Parathyroid adenoma (tissue), 2 donors: ENCODE measurements at regions not wholly inside any gene's neighbourhood (a gene's known extent, or its start where the extent isn't known, plus 50 kb on each side); places are given as distances from the start of the nearest gene placed in this dataset.

Source experiments
- H2AFZ ChIP-seq: fragments of 300-600 bp; sonication (generic); one replicate; pipeline ENCODE4 v1.7.0; 2017; ENCODE audit warnings: antibody characterized with exemption, mild to moderate bottlenecking
- H3K27ac ChIP-seq: fragments of 300-600 bp; sonication (generic); one replicate; pipeline ENCODE4 v1.7.0; 2017
- H3K27me3 ChIP-seq: fragments of 300-600 bp; sonication (generic); one replicate; pipeline ENCODE4 v1.7.0; 2017; ENCODE audit warnings: low read length; ENCODE audit not compliant: control insufficient read depth, insufficient read depth
- H3K36me3 ChIP-seq: fragments of 300-600 bp; sonication (generic); one replicate; pipeline ENCODE4 v1.7.0; 2017; ENCODE audit warnings: low read length; ENCODE audit not compliant: control insufficient read depth, insufficient read depth
- H3K4me1 ChIP-seq: fragments of 300-600 bp; sonication (generic); one replicate; pipeline ENCODE4 v1.7.0; 2017; ENCODE audit warnings: control low read depth
- H3K4me2 ChIP-seq: fragments of 300-600 bp; sonication (generic); one replicate; pipeline ENCODE4 v1.7.0; 2017; ENCODE audit warnings: low read length
- H3K4me3 ChIP-seq: fragments of 300-600 bp; sonication (generic); one replicate; pipeline ENCODE4 v1.7.0; 2017; ENCODE audit warnings: low read depth, low read length
- H3K79me2 ChIP-seq: fragments of 300-600 bp; sonication (generic); one replicate; pipeline ENCODE4 v1.7.0; 2017; ENCODE audit warnings: control low read depth
- H3K9ac ChIP-seq: fragments of 300-600 bp; sonication (generic); one replicate; pipeline ENCODE4 v1.7.0; 2017; ENCODE audit warnings: mild to moderate bottlenecking
- H3K9me3 ChIP-seq: fragments of 300-600 bp; sonication (generic); one replicate; pipeline ENCODE4 v1.7.0; 2017; ENCODE audit warnings: low read length; ENCODE audit not compliant: control insufficient read depth
- CTCF ChIP-seq: fragments of 300-600 bp; sonication (generic); IDR thresholded peaks from one replicate; pipeline ENCODE4 v1.7.0; 2017; ENCODE audit warnings: antibody characterized with exemption, mild to moderate bottlenecking
- donor health status: primary hyperparathyroidism.

GRCh38 chr11:128297805-128298204 lies 289.6 kb downstream of the ETS1 start:
- no peak overlapping the region for H3K27ac ChIP-seq
- no peak overlapping the region for H3K4me3 ChIP-seq
- no peak overlapping the region for H2AFZ ChIP-seq
- no peaks in the 10 kb centered on the region for H3K27me3 ChIP-seq
- no peaks in the 10 kb centered on the region for H3K36me3 ChIP-seq
- H3K9ac ChIP-seq = no peak overlapping the region
- H3K4me2 ChIP-seq = no peak overlapping the region
- H3K9me3 ChIP-seq = no peaks in the 10 kb centered on the region
- H3K4me1 ChIP-seq = no peaks in the 10 kb centered on the region
- no peak for TF ChIP-seq CTCF
- no peaks in the 10 kb centered on the region for H3K79me2 ChIP-seq

GRCh38 chr11:128297091-128297651 lies 290.2 kb downstream of the ETS1 start:
- H3K27me3 ChIP-seq = no peaks in the 10 kb centered on the region

GRCh38 chr11:128294671-128295050 lies 292.7 kb downstream of the ETS1 start:
- no peak for TF ChIP-seq CTCF
- no peaks in the 10 kb centered on the region for H3K9me3 ChIP-seq
- H2AFZ ChIP-seq = no peak overlapping the region
- H3K79me2 ChIP-seq = no peaks in the 10 kb centered on the region
- no peak overlapping the region for H3K4me2 ChIP-seq
- H3K4me3 ChIP-seq = no peak overlapping the region
- H3K27me3 ChIP-seq = no peaks in the 10 kb centered on the region
- no peaks in the 10 kb centered on the region for H3K4me1 ChIP-seq
- no peaks in the 10 kb centered on the region for H3K36me3 ChIP-seq
- H3K27ac ChIP-seq = no peak overlapping the region
- no peak overlapping the region for H3K9ac ChIP-seq

More at GRCh38 chr11:128297091-128297651, 290.2 kb downstream of the ETS1 start:
- Histone ChIP-seq H3K36me3 (no peaks in the 10 kb centered on the region), H3K4me1 (no peaks in the 10 kb centered on the region), H3K4me2 (no peak overlapping the region), H3K9me3 (no peaks in the 10 kb centered on the region), H2AFZ (no peak overlapping the region), H3K4me3 (no peak overlapping the region), H3K27ac (no peak overlapping the region), H3K79me2 (no peaks in the 10 kb centered on the region), H3K9ac (no peak overlapping the region)
- TF ChIP-seq CTCF = no peak

GRCh38 chr11:128294001-128294670 lies 293.2 kb downstream of the ETS1 start:
- Histone ChIP-seq H3K36me3 (no peaks in the 10 kb centered on the region), H3K27ac (no peak overlapping the region), H3K4me3 (no peak overlapping the region), H3K4me1 (no peaks in the 10 kb centered on the region), H2AFZ (no peak overlapping the region), H3K79me2 (no peaks in the 10 kb centered on the region), H3K4me2 (no peak overlapping the region), H3K9me3 (no peaks in the 10 kb centered on the region), H3K27me3 (no peaks in the 10 kb centered on the region), H3K9ac (no peak overlapping the region)
- TF ChIP-seq CTCF = no peak

- Histone ChIP-seq H3K9me3 (no peaks in the 10 kb centered on the region), H2AFZ (no peak overlapping the region), H3K79me2 (no peaks in the 10 kb centered on the region), H3K27me3 (no peaks in the 10 kb centered on the region), H3K9ac (no peak overlapping the region), H3K4me1 (no peaks in the 10 kb centered on the region), H3K4me3 (no peak overlapping the region), H3K36me3 (no peaks in the 10 kb centered on the region), H3K27ac (no peak overlapping the region), H3K4me2 (no peak overlapping the region)
- no peak for TF ChIP-seq CTCF
Measured at GRCh38 chr11:128291835-128292234, 295.5 kb downstream of the ETS1 start.
